ENCODE measurements at regions not wholly inside any gene's neighbourhood (a gene's known extent, or its start where the extent isn't known, plus 50 kb on each side); places are given as distances from the start of the nearest gene placed in this dataset.
A peak's percentile ranks its signal among the peaks of the same experiment; 100 is the strongest.

GRCh38 chr20:7410150-7410549, 530.1 kb downstream of the HAO1 start:
- intact Hi-C loops (cut with micrococcal nuclease; ENCODE audit: unreplicated experiment) (no loop called here), in situ Hi-C loops (cut with HindIII; ENCODE audit: extremely low pct_ligation_motif_present, low pct_unique_long_range_greater_than_20kb) (no loop called here)
- Histone ChIP-seq H3K79me2 (ENCODE audit: insufficient read depth, low read length) (no peaks in the 10 kb centered on the region), H3K4me3 (replicated peaks in 1 of 3; ENCODE audit: insufficient read depth in 1 of 3, low read depth in 2 of 3, low read length in 3 of 3) (no peak overlapping the region), H3K27me3 (ENCODE audit: control insufficient read depth in 1 of 2, insufficient read depth in 2 of 2, low read length in 2 of 2) (no peaks in the 10 kb centered on the region), H3K4me1 (ENCODE audit: insufficient read depth, low read length) (no peaks in the 10 kb centered on the region), H3K4me2 (ENCODE audit: low read depth, low read length) (no peak overlapping the region), H4K20me1 (ENCODE audit: insufficient read depth, low read length) (no peaks in the 10 kb centered on the region), H2AFZ (ENCODE audit: low read length) (no peak overlapping the region), H3K27ac (ENCODE audit: extremely low read length, insufficient read depth, low read length) (no peak overlapping the region), H3K36me3 (replicated peaks in 1 of 2; ENCODE audit: control insufficient read depth in 1 of 2, insufficient read depth in 2 of 2, low read length in 2 of 2) (no peaks in the 10 kb centered on the region), H3K9me3 (ENCODE audit: low read length) (no peaks in the 10 kb centered on the region), H3K9ac (ENCODE audit: insufficient read depth, low read depth, low read length) (no peak overlapping the region)
- CTCF ChIA-PET (ENCODE audit: low intra/inter-chr PET ratio, low total read pairs), result no interaction called here
- ATAC-seq (no peak), FAIRE-seq (peak; percentile 44), DNase-seq (ENCODE audit: low spot score) (no peak)
- POLR2A ChIA-PET, result no interaction called here
- TF ChIP-seq TAF15 (IDR thresholded peaks at IDR 0.05; ENCODE audit: low read depth, low read length, poor library complexity, severe bottlenecking) (no peak), NFRKB (IDR thresholded peaks at IDR 0.05) (no peak), ZNF530 (CRISPR knock-in tag; IDR thresholded peaks at IDR 0.05; ENCODE audit: low read depth) (no peak), ZBTB14 (CRISPR knock-in tag; IDR thresholded peaks at IDR 0.05) (no peak), BCL6 (CRISPR knock-in tag; IDR thresholded peaks at IDR 0.05) (no peak), ZFP91 (CRISPR knock-in tag; IDR thresholded peaks at IDR 0.05; ENCODE audit: borderline replicate concordance) (no peak), SETDB1 (CRISPR knock-in tag; IDR thresholded peaks at IDR 0.05; ENCODE audit: borderline replicate concordance) (no peak), ZNF558 (CRISPR knock-in tag; IDR thresholded peaks at IDR 0.05; ENCODE audit: borderline replicate concordance) (no peak), ZNF609 (CRISPR knock-in tag; IDR thresholded peaks at IDR 0.05; ENCODE audit: borderline replicate concordance) (no peak)
- BruUV-seq (replicated peaks), result no TSS peak
- WGBS (ENCODE audit: low lambda C conversion rate), result 21% methylated on average over 3 of the region's 3 CpGs
